Astrocyte (in vitro differentiated cells and primary cell): ENCODE measurements at regions not wholly inside any gene's neighbourhood (a gene's known extent, or its start where the extent isn't known, plus 50 kb on each side); places are given as distances from the start of the nearest gene placed in this dataset.

ENCODE experiments used
- DNase-seq: peaks from one replicate; pipeline ENCODE4 v3.0.0-alpha.2; 2010; ENCODE audit warnings: low read depth
- FAIRE-seq: peaks from 2 replicates; lab custom pipeline; 2011; peaks lifted over from hg19 to GRCh38; lab: Jason Lieb, UNC
- H2AFZ ChIP-seq: 2 replicates; pipeline ENCODE4 v1.6.0; 2012; ENCODE audit warnings: low read depth, low read length, inconsistent platforms
- H3K27ac ChIP-seq: 2 replicates; pipeline ENCODE4 v1.5.1; 2011; ENCODE audit warnings: low read depth, low read length, inconsistent platforms
- H3K27me3 ChIP-seq: 2 replicates; pipeline ENCODE4 v1.6.0; 2011; ENCODE audit warnings: low read length, inconsistent platforms; ENCODE audit not compliant: insufficient read depth
- H3K36me3 ChIP-seq: 2 replicates; pipeline ENCODE4 v1.5.1; 2011; ENCODE audit warnings: low read length, inconsistent platforms; ENCODE audit not compliant: insufficient read depth
- H3K4me1 ChIP-seq: 2 replicates; pipeline ENCODE4 v1.5.1; 2011; ENCODE audit warnings: low read length, inconsistent platforms; ENCODE audit not compliant: insufficient read depth
- H3K4me2 ChIP-seq: 2 replicates; pipeline ENCODE4 v1.6.0; 2012; ENCODE audit warnings: low read length, inconsistent platforms
- H3K4me3 ChIP-seq: 2 replicates; pipeline ENCODE4 v1.5.1; 2011; ENCODE audit warnings: low read depth, mild to moderate bottlenecking, low read length, inconsistent platforms; ENCODE audit not compliant: insufficient read depth
- H3K79me2 ChIP-seq: 2 replicates; pipeline ENCODE4 v1.6.0; 2012; ENCODE audit warnings: mild to moderate bottlenecking, low read length, inconsistent platforms; ENCODE audit not compliant: insufficient read depth
- H3K9ac ChIP-seq: 2 replicates; pipeline ENCODE4 v1.6.0; 2012; ENCODE audit warnings: mild to moderate bottlenecking, low read length, inconsistent platforms
- H3K9me3 ChIP-seq: 2 replicates; pipeline ENCODE4 v1.5.1; 2012; ENCODE audit warnings: low read depth, mild to moderate bottlenecking, low read length, inconsistent platforms; ENCODE audit not compliant: insufficient read depth
- H4K20me1 ChIP-seq: 2 replicates; pipeline ENCODE4 v1.6.0; 2012; ENCODE audit warnings: low read length, inconsistent platforms; ENCODE audit not compliant: insufficient read depth
- H3K27ac Mint-ChIP-seq: one replicate; pipeline ENCODE4 v1.8.0; 2021; ENCODE audit warnings: mild to moderate bottlenecking, mixed read lengths; ENCODE audit not compliant: unreplicated experiment
- H3K27me3 Mint-ChIP-seq: one replicate; pipeline ENCODE4 v1.8.0; 2021; ENCODE audit warnings: low read depth, mixed read lengths; ENCODE audit not compliant: unreplicated experiment
- H3K36me3 Mint-ChIP-seq: one replicate; pipeline ENCODE4 v1.8.0; 2021; ENCODE audit warnings: low read depth, mixed read lengths; ENCODE audit not compliant: unreplicated experiment
- H3K4me1 Mint-ChIP-seq: one replicate; pipeline ENCODE4 v1.8.0; 2021; ENCODE audit warnings: low read depth, mixed read lengths; ENCODE audit not compliant: unreplicated experiment
- H3K4me3 Mint-ChIP-seq: one replicate; pipeline ENCODE4 v1.8.0; 2021; ENCODE audit warnings: mild to moderate bottlenecking, moderate library complexity, mixed read lengths; ENCODE audit not compliant: unreplicated experiment
- H3K9me3 Mint-ChIP-seq: one replicate; pipeline ENCODE4 v1.8.0; 2021; ENCODE audit warnings: mild to moderate bottlenecking, mixed read lengths; ENCODE audit not compliant: unreplicated experiment
- EZH2 ChIP-seq: IDR thresholded peaks from 2 replicates; pipeline ENCODE4 v1.6.1; 2012; ENCODE audit warnings: mild to moderate bottlenecking, low read length, inconsistent platforms; ENCODE audit not compliant: insufficient read depth
- TF ChIP-seq, protein P1 (sequence below): IDR thresholded peaks from 2 replicates; pipeline ENCODE4 v1.5.1; 2011; ENCODE audit warnings: low read depth, mild to moderate bottlenecking, inconsistent platforms, low read length, moderate library complexity; ENCODE audit not compliant: insufficient read depth

DNA sequence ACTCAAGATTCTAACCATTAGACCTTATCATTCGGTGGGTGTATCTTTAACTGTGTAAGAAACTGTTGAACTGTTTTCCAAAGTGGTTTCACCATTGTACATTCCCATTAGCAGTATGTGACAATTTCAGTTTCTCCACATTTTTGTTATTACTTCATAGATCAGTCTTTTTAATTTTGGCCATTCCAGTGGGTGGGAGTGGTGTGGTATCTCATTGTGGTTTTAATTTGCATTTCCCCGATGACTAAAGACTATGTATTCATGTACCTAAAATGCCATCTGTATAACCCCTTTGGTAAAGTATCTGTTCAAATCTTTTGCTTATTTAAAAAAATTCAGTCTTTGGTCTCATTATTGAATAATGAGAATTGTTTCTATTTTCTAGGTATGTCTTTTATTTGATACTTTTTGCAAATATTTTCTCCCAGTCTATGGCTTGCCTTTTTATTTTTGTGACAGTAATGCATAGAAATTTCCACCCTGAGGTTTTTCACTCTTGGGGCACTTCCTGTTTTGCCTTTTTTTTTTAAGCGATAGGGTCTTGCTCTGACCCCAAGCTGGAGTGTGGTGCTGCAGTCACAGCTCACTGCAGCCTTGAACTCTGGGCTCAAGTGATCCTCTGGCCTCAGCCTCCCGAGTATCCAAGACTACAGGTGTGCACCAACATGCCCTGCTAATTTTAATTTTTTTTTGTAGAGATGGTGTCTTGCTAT lies 141.1 kb upstream of the ITGB1 start:
- Histone ChIP-seq H3K27ac (peak overlapping the region; percentile 39), H3K9me3 (peaks cover 4% of the 10 kb centered on the region), H3K4me3 (no peak overlapping the region), H4K20me1 (no peaks in the 10 kb centered on the region), H3K9ac (no peak overlapping the region), H3K4me2 (peak overlapping the region; percentile 12), H3K36me3 (no peaks in the 10 kb centered on the region), H3K79me2 (no peaks in the 10 kb centered on the region), H2AFZ (no peak overlapping the region), H3K27me3 (no peaks in the 10 kb centered on the region), H3K4me1 (no peaks in the 10 kb centered on the region)
- FAIRE-seq: peak; percentile 75
- H3K36me3 Mint-ChIP-seq: peaks cover 8% of the 10 kb centered on the region
- peak; percentile 81 for DNase-seq
- no peak overlapping the region for H3K4me3 Mint-ChIP-seq
- TF ChIP-seq EZH2: no peak
- TF ChIP-seq, protein P1, sequence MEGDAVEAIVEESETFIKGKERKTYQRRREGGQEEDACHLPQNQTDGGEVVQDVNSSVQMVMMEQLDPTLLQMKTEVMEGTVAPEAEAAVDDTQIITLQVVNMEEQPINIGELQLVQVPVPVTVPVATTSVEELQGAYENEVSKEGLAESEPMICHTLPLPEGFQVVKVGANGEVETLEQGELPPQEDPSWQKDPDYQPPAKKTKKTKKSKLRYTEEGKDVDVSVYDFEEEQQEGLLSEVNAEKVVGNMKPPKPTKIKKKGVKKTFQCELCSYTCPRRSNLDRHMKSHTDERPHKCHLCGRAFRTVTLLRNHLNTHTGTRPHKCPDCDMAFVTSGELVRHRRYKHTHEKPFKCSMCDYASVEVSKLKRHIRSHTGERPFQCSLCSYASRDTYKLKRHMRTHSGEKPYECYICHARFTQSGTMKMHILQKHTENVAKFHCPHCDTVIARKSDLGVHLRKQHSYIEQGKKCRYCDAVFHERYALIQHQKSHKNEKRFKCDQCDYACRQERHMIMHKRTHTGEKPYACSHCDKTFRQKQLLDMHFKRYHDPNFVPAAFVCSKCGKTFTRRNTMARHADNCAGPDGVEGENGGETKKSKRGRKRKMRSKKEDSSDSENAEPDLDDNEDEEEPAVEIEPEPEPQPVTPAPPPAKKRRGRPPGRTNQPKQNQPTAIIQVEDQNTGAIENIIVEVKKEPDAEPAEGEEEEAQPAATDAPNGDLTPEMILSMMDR: no peak
- no peaks in the 10 kb centered on the region for H3K27me3 Mint-ChIP-seq
- peaks cover 17% of the 10 kb centered on the region for H3K4me1 Mint-ChIP-seq
- peaks cover 18% of the 10 kb centered on the region for H3K9me3 Mint-ChIP-seq
- no peak overlapping the region for H3K27ac Mint-ChIP-seq

DNA sequence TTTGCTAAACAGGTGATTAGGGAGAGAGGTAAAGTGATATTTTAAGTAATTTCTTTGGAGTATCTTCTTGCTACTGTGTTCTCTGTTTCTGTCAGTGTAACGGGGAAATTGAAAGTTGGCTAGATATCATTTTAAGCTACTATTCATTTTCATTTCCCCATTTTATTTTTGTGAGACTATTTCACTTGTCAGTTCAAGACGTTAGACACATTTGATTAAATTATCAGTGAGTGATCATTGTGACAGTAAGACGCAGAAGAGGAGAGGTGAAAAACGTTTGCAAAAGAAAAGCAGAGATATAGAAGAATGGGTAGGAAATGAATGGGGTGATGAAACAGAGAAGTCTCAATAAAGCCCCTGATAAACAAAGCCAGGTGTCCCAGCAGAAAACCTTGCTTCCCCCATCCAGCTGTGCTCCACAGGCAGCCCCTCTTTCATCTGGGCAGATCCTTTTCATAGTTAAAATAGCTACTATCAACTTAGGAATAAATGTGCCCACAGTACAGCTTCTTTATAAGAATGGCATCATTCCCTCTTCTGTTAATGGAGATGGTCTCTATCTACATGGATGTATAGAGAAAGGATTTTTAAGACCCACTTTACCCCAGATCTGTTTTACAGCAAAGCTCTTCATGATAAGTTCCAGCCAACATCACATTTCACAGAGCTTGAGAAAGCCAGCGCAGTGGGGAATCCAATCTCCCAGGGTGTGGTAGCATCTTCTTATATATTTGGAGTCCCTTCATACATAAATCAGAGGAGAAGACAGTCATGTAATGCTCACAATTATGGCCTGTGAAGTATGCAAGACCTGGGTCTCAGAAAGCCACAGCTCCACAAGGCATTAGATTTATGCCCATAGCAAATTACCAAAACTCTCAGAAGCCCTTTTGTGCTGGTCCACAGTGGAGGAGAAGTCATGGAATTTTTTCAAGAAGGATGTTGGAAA lies 138.1 kb upstream of the ITGB1 start:
- Mint-ChIP-seq H3K4me1 (peaks cover 12% of the 10 kb centered on the region), H3K27ac (no peak overlapping the region), H3K9me3 (peaks cover 14% of the 10 kb centered on the region), H3K36me3 (peaks cover 10% of the 10 kb centered on the region), H3K4me3 (no peak overlapping the region), H3K27me3 (no peaks in the 10 kb centered on the region)
- Histone ChIP-seq H3K4me2 (no peak overlapping the region), H3K4me1 (no peaks in the 10 kb centered on the region), H3K4me3 (no peak overlapping the region), H3K27me3 (no peaks in the 10 kb centered on the region), H4K20me1 (no peaks in the 10 kb centered on the region), H2AFZ (no peak overlapping the region), H3K9ac (no peak overlapping the region), H3K36me3 (no peaks in the 10 kb centered on the region), H3K9me3 (no peaks in the 10 kb centered on the region), H3K27ac (no peak overlapping the region), H3K79me2 (no peaks in the 10 kb centered on the region)
- TF ChIP-seq, protein P1: no peak
- no peak for TF ChIP-seq EZH2
- no peak for DNase-seq
- no peak for FAIRE-seq
